ENCODE measurements at regions not wholly inside any gene's neighbourhood (a gene's known extent, or its start where the extent isn't known, plus 50 kb on each side); places are given as distances from the start of the nearest gene placed in this dataset.

- no peak for TF ChIP-seq CTCF (IDR thresholded peaks at IDR 0.05)
- TF ChIP-seq POLR2A (IDR thresholded peaks at IDR 0.05): no peak
Measured at GRCh38 chr2:67583185-67583584, 186.1 kb downstream of the ETAA1 start.

Data from adrenal gland (tissue), 5 donors.